ENCODE measurements at regions not wholly inside any gene's neighbourhood (a gene's known extent, or its start where the extent isn't known, plus 50 kb on each side); places are given as distances from the start of the nearest gene placed in this dataset.

GRCh38 chr22:47398921-47399790 lies 636.7 kb downstream of the TBC1D22A start (continued):
- TF ChIP-seq BCLAF1 (IDR thresholded peaks at IDR 0.05), result no peak
- TF ChIP-seq ZNF713 (CRISPR knock-in tag; IDR thresholded peaks at IDR 0.05), result no peak
- no peak for TF ChIP-seq YEATS2 (CRISPR knock-in tag; IDR thresholded peaks at IDR 0.05; ENCODE audit: borderline replicate concordance)
- TF ChIP-seq RORA (CRISPR knock-in tag; IDR thresholded peaks at IDR 0.05), result no peak
- TF ChIP-seq ZNF768 (CRISPR knock-in tag; IDR thresholded peaks at IDR 0.05), result no peak
- TF ChIP-seq ZNF180 (CRISPR knock-in tag; IDR thresholded peaks at IDR 0.05; ENCODE audit: borderline replicate concordance, low read depth), result no peak
- no peak for TF ChIP-seq ATF3 (CRISPR knock-in tag; IDR thresholded peaks at IDR 0.05)
- TF ChIP-seq SP2 (CRISPR knock-in tag; IDR thresholded peaks at IDR 0.05), result no peak
- no peak for TF ChIP-seq TFAP4 (IDR thresholded peaks at IDR 0.05; ENCODE audit: borderline replicate concordance, low read depth)

Measured in HepG2 (cell line).